ENCODE measurements at regions not wholly inside any gene's neighbourhood (a gene's known extent, or its start where the extent isn't known, plus 50 kb on each side); places are given as distances from the start of the nearest gene placed in this dataset.

DNA sequence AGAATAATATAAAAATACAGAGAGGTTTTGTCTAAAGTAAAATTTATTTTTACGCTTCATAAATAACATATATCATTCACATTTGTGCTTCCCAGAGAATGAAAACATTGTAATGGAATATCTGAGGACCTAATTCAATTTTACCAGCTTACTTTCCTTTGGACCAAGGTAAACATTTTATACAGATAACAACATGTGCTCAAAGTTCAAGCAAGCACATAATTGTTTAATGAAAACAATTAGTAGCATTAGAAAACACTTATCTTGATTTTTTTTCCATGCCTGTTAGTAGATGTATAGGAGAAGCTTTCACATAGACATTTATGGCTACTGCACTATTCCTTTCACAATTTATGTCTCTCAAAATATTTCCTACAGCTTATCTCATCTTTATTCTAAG, 400.0 kb downstream of the ZIC1 start:
- TF ChIP-seq, protein P1, sequence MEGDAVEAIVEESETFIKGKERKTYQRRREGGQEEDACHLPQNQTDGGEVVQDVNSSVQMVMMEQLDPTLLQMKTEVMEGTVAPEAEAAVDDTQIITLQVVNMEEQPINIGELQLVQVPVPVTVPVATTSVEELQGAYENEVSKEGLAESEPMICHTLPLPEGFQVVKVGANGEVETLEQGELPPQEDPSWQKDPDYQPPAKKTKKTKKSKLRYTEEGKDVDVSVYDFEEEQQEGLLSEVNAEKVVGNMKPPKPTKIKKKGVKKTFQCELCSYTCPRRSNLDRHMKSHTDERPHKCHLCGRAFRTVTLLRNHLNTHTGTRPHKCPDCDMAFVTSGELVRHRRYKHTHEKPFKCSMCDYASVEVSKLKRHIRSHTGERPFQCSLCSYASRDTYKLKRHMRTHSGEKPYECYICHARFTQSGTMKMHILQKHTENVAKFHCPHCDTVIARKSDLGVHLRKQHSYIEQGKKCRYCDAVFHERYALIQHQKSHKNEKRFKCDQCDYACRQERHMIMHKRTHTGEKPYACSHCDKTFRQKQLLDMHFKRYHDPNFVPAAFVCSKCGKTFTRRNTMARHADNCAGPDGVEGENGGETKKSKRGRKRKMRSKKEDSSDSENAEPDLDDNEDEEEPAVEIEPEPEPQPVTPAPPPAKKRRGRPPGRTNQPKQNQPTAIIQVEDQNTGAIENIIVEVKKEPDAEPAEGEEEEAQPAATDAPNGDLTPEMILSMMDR (IDR thresholded peaks at IDR 0.05) = no peak
- no peak for TF ChIP-seq SIN3A (IDR thresholded peaks at IDR 0.05; ENCODE audit: borderline replicate concordance, insufficient read depth, low read depth, low read length)
- no peak for TF ChIP-seq POLR2AphosphoS5 (IDR thresholded peaks at IDR 0.05; ENCODE audit: low read depth, low read length)

Measured in Panc1 (cell line).